HEK293 (cell line): ENCODE measurements at regions not wholly inside any gene's neighbourhood (a gene's known extent, or its start where the extent isn't known, plus 50 kb on each side); places are given as distances from the start of the nearest gene placed in this dataset.

Source experiments
- CTCF ChIP-seq: fragments of 450-650 bp; formaldehyde crosslinking; IDR thresholded peaks from 2 replicates; pipeline ENCODE4 v1.5.1; 2016; ENCODE audit warnings: missing biosample characterization, missing genetic modification characterization
- HOXA7 ChIP-seq: sonication (generic); formaldehyde crosslinking; IDR thresholded peaks from 2 replicates; pipeline ENCODE4 v1.8.1; 2022; ENCODE audit warnings: missing genetic modification reagents, borderline replicate concordance
- PBX3 ChIP-seq: sonication (generic); formaldehyde crosslinking; IDR thresholded peaks from 2 replicates; pipeline ENCODE4 v1.8.1; 2022; ENCODE audit warnings: mild to moderate bottlenecking, moderate library complexity, missing genetic modification reagents
- RBAK ChIP-seq: fragments of 450-650 bp; formaldehyde crosslinking; IDR thresholded peaks from 2 replicates; pipeline ENCODE4 v1.5.1; 2016; ENCODE audit warnings: missing biosample characterization, missing genetic modification characterization
- REPIN1 ChIP-seq: fragments of 450-650 bp; formaldehyde crosslinking; IDR thresholded peaks from 2 replicates; pipeline ENCODE4 v1.5.1; 2017; ENCODE audit warnings: missing biosample characterization, missing genetic modification characterization, low read depth
- ZBTB20 ChIP-seq: fragments of 450-650 bp; formaldehyde crosslinking; IDR thresholded peaks from 2 replicates; pipeline ENCODE4 v1.5.1; 2016; ENCODE audit warnings: missing biosample characterization, missing genetic modification characterization
- ZBTB7A ChIP-seq: fragments of 450-650 bp; formaldehyde crosslinking; IDR thresholded peaks from 2 replicates; pipeline ENCODE4 v1.5.1; 2016; ENCODE audit warnings: low read depth, missing biosample characterization, missing genetic modification characterization
- ZBTB8A ChIP-seq: fragments of 450-650 bp; formaldehyde crosslinking; IDR thresholded peaks from 2 replicates; pipeline ENCODE4 v1.5.1; 2016; ENCODE audit warnings: missing biosample characterization, missing genetic modification characterization
- ZFP69B ChIP-seq: fragments of 450-650 bp; formaldehyde crosslinking; IDR thresholded peaks from 2 replicates; pipeline ENCODE4 v1.5.1; 2016; ENCODE audit warnings: missing biosample characterization, missing genetic modification characterization
- ZNF133 ChIP-seq: fragments of 450-650 bp; formaldehyde crosslinking; IDR thresholded peaks from 2 replicates; pipeline ENCODE4 v1.5.1; 2016; ENCODE audit warnings: missing biosample characterization, missing genetic modification characterization
- ZNF184 ChIP-seq: fragments of 450-650 bp; IDR thresholded peaks from 2 replicates; pipeline ENCODE4 v1.5.1; 2018; ENCODE audit warnings: missing biosample characterization, mild to moderate bottlenecking, missing genetic modification characterization
- ZNF398 ChIP-seq: fragments of 450-650 bp; formaldehyde crosslinking; IDR thresholded peaks from 2 replicates; pipeline ENCODE4 v1.5.1; 2017; ENCODE audit warnings: missing biosample characterization, missing genetic modification characterization
- ZNF404 ChIP-seq: fragments of 450-650 bp; formaldehyde crosslinking; IDR thresholded peaks from 2 replicates; pipeline ENCODE4 v1.5.1; 2017; ENCODE audit warnings: missing biosample characterization, missing genetic modification characterization
- ZNF449 ChIP-seq: fragments of 450-650 bp; formaldehyde crosslinking; IDR thresholded peaks from 2 replicates; pipeline ENCODE4 v1.5.1; 2017; ENCODE audit warnings: missing biosample characterization, mild to moderate bottlenecking, missing genetic modification characterization, moderate library complexity

- TF ChIP-seq CTCF (tag by site-specific recombination) (no peak), ZBTB20 (tag by site-specific recombination) (no peak), ZNF133 (tag by site-specific recombination) (no peak), PBX3 (CRISPR knock-in tag) (no peak), ZBTB7A (tag by site-specific recombination) (no peak), ZNF449 (tag by site-specific recombination) (no peak), HOXA7 (CRISPR knock-in tag) (no peak), RBAK (tag by site-specific recombination) (no peak), ZNF404 (tag by site-specific recombination) (no peak), ZNF398 (no peak), REPIN1 (tag by site-specific recombination) (no peak), ZFP69B (tag by site-specific recombination) (no peak), ZNF184 (tag by site-specific recombination) (no peak), ZBTB8A (no peak)
Observed at GRCh38 chr15:69659454-69660050, 206.9 kb downstream of the RPLP1 start.
